Lower lobe of right lung (tissue), 2 donors: ENCODE measurements at regions not wholly inside any gene's neighbourhood (a gene's known extent, or its start where the extent isn't known, plus 50 kb on each side); places are given as distances from the start of the nearest gene placed in this dataset.

Experiments
- ATAC-seq, 2 donors: fragments of 200-7000 bp; cut with Tn5 transposase; one replicate each; pipeline ENCODE4 v1.9.1; 2020 to 2022; ENCODE audit warnings: mild to moderate bottlenecking in 2 of 2, moderate library complexity in 2 of 2
- DNase-seq: peaks from one replicate; pipeline ENCODE4 v3.0.0-alpha.2; 2020
- H3K27ac ChIP-seq: fragments of 200-600 bp; one replicate; pipeline ENCODE4 v1.8.0; 2022
- H3K27me3 ChIP-seq: fragments of 200-600 bp; one replicate; pipeline ENCODE4 v1.8.0; 2022; ENCODE audit warnings: low read depth
- H3K36me3 ChIP-seq: fragments of 200-600 bp; one replicate; pipeline ENCODE4 v1.8.0; 2022; ENCODE audit warnings: mild to moderate bottlenecking
- H3K4me1 ChIP-seq: fragments of 200-600 bp; one replicate; pipeline ENCODE4 v1.8.0; 2022
- H3K4me3 ChIP-seq: fragments of 200-600 bp; one replicate; pipeline ENCODE4 v1.8.0; 2022; ENCODE audit warnings: mild to moderate bottlenecking
- H3K9me3 ChIP-seq: fragments of 200-600 bp; one replicate; pipeline ENCODE4 v1.8.0; 2022
- intact Hi-C: fragments of 100-400 bp; cut with DNase I; formaldehyde crosslinking; loops from one replicate; pipeline ENCODE4 v1.11.0; 2022
- TF ChIP-seq, protein P1 (sequence below): fragments of 200-600 bp; IDR thresholded peaks from one replicate; pipeline ENCODE4 v1.8.0; 2022; ENCODE audit warnings: antibody characterized with exemption, mild to moderate bottlenecking
- donor health status: DM: no; HTN: yes; CAD: no; lungs with severe emphysema.

DNA sequence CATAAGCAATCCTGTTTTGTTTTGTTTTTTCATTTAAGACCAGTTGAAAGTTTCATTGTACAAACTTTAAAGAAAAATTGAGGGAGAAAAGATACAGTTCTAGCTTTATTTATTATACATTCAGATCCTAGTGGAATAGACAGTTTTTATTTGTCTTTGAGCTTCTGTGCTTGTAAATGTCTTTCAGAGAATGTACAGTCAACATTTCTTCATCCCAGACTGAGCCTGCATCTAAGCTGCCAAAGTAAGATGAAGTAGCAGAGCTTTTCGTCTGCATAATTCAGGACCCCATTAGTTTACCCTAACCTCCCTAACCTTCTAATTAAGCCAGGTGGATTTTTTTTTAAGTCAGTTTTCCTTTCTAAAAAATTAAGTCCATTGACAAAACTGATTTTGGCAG lies 516.7 kb upstream of the HTR2A start:
- H3K4me3 ChIP-seq, result no peak overlapping the region
- H3K4me1 ChIP-seq, result no peaks in the 10 kb centered on the region
- H3K27ac ChIP-seq, result no peak overlapping the region
- intact Hi-C loops, result no loop called here
- H3K36me3 ChIP-seq, result no peaks in the 10 kb centered on the region
- ATAC-seq (no peak), DNase-seq (no peak)
- TF ChIP-seq, protein P1, sequence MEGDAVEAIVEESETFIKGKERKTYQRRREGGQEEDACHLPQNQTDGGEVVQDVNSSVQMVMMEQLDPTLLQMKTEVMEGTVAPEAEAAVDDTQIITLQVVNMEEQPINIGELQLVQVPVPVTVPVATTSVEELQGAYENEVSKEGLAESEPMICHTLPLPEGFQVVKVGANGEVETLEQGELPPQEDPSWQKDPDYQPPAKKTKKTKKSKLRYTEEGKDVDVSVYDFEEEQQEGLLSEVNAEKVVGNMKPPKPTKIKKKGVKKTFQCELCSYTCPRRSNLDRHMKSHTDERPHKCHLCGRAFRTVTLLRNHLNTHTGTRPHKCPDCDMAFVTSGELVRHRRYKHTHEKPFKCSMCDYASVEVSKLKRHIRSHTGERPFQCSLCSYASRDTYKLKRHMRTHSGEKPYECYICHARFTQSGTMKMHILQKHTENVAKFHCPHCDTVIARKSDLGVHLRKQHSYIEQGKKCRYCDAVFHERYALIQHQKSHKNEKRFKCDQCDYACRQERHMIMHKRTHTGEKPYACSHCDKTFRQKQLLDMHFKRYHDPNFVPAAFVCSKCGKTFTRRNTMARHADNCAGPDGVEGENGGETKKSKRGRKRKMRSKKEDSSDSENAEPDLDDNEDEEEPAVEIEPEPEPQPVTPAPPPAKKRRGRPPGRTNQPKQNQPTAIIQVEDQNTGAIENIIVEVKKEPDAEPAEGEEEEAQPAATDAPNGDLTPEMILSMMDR, result no peak
- no peaks in the 10 kb centered on the region for H3K27me3 ChIP-seq
- H3K9me3 ChIP-seq, result no peaks in the 10 kb centered on the region

DNA sequence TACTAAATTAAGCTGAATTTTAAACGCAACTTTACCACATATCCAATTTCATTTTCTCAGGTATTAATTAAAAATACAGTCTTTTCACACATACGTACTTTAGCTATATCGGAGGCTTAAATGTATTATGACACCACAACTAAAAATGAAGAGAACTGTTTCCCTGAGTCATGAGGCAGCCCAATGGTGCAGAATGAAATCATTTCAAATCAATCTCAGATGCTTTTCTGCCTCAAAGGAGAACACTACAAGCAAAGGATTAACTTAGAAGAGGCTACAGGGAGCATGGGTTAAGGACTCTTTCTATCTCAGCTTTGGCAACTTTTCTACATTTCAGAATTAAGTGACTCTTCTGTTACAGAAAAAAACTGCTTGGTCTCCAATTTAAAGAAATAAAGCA lies 516.3 kb upstream of the HTR2A start:
- intact Hi-C loops, result no loop called here
- H3K9me3 ChIP-seq, result no peaks in the 10 kb centered on the region
- no peak overlapping the region for H3K27ac ChIP-seq
- no peak for DNase-seq
- TF ChIP-seq, protein P1, result no peak
- H3K4me1 ChIP-seq, result no peaks in the 10 kb centered on the region
- H3K27me3 ChIP-seq, result no peaks in the 10 kb centered on the region
- ATAC-seq, result no peak
- H3K36me3 ChIP-seq, result no peaks in the 10 kb centered on the region
- H3K4me3 ChIP-seq, result no peak overlapping the region

DNA sequence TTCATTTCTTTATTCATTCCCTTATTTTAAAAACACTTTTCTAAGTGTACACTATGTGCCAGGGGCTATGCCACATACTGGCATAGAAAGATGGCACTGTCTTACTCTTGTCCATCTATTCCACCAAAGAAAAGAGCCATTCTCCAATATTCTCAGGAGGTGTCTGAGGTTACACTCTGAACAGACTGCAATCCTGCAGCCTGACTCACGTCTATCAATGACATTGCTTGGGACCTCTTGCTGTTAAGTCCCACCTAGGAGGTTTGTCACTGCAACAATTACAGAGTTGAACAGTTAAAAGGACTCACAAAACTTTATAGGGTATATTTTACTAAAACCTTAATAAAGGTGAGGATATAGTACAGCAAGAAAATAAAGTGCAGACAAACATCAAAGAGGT lies 512.9 kb upstream of the HTR2A start:
- no peak overlapping the region for H3K27ac ChIP-seq
- no peak overlapping the region for H3K4me3 ChIP-seq
- TF ChIP-seq, protein P1, result no peak
- DNase-seq (no peak), ATAC-seq (no peak)
- H3K9me3 ChIP-seq, result no peaks in the 10 kb centered on the region
- intact Hi-C loops, result no loop called here
- no peaks in the 10 kb centered on the region for H3K36me3 ChIP-seq
- no peaks in the 10 kb centered on the region for H3K4me1 ChIP-seq
- no peaks in the 10 kb centered on the region for H3K27me3 ChIP-seq

DNA sequence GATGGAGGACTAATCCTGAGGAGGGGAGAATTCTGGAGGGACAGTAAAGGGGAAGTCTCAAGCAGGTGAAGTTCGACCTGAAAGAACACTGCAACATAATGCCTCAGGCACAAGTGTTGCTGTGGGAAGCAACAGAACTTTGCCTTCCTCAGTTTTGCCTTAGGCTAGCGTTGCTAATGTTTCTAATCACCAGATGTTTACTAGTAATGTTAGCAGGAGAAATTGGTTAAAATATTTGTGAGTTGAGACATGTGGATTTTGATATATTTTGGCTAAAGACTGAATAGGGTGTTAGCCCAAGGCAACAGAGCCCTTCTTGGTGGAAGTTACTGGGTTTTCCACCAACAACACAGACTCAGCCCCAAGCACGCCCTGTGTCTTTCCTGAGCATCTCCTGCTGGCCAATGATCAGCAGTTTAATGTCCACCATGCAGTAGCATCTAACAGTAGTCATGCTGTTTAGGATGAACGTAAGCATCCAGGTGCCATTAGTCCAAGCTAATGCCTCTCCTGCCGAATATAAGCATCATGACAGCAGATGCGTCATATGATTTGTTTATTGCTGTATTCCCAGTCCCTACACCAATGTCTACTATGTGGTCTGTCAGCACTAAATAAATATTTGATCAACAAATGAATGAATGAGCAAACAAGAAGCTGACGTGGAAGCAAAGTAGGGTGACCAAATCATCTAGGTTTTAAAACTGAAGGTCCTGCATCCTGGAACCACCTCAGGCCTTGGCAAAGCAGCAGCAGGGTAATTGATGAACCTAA lies 511.9 kb upstream of the HTR2A start:
- no peak for DNase-seq
- no peak overlapping the region for H3K4me3 ChIP-seq
- H3K27ac ChIP-seq, result no peak overlapping the region
- no peaks in the 10 kb centered on the region for H3K27me3 ChIP-seq
- intact Hi-C loops, result no loop called here
- H3K9me3 ChIP-seq, result no peaks in the 10 kb centered on the region
- ATAC-seq, result no peak
- no peaks in the 10 kb centered on the region for H3K36me3 ChIP-seq
- TF ChIP-seq, protein P1, result no peak
- H3K4me1 ChIP-seq, result no peaks in the 10 kb centered on the region

DNA sequence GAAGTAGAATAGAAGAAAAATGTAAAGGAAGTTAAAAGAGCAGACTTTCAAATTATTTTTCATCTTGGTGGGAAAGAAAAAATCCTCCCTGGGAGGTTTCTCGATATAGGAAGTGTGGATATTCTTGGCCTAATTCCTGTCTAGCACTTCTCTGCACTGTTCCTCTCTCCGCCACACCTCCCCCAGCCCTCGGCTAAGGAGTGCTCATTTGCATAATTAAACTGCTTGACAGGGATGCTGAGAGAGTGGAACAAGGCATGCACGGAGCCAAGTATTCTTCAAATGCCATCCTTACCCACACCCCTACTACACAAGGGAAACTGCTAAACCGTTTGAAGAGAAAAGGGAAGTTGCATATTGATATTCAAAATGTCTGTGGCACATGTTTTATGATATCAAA lies 511.0 kb upstream of the HTR2A start:
- Histone ChIP-seq H3K4me1 (no peaks in the 10 kb centered on the region), H3K27me3 (no peaks in the 10 kb centered on the region), H3K4me3 (no peak overlapping the region), H3K27ac (no peak overlapping the region), H3K9me3 (no peaks in the 10 kb centered on the region), H3K36me3 (no peaks in the 10 kb centered on the region)
- intact Hi-C loops, result no loop called here
- TF ChIP-seq, protein P1, result no peak
- ATAC-seq, result no peak
- no peak for DNase-seq
